HG03060 (cell line): ENCODE measurements at regions not wholly inside any gene's neighbourhood (a gene's known extent, or its start where the extent isn't known, plus 50 kb on each side); places are given as distances from the start of the nearest gene placed in this dataset.

ENCODE experiments used
- ATAC-seq: cut with Tn5 transposase; IDR thresholded peaks from one replicate; pipeline ENCODE4 v1.9.1; 2021; ENCODE audit warnings: low read depth, moderate number of reproducible peaks; ENCODE audit not compliant: unreplicated experiment

- ATAC-seq: no peak
Measured at GRCh38 chr1:94734963-94735901, 84.9 kb upstream of the SLC44A3 start.

GRCh38 chr1:94731891-94732290 is 88.3 kb upstream of the SLC44A3 start:
- no peak for ATAC-seq

GRCh38 chr1:94730450-94730849 is 89.7 kb upstream of the SLC44A3 start:
- no peak for ATAC-seq

DNA sequence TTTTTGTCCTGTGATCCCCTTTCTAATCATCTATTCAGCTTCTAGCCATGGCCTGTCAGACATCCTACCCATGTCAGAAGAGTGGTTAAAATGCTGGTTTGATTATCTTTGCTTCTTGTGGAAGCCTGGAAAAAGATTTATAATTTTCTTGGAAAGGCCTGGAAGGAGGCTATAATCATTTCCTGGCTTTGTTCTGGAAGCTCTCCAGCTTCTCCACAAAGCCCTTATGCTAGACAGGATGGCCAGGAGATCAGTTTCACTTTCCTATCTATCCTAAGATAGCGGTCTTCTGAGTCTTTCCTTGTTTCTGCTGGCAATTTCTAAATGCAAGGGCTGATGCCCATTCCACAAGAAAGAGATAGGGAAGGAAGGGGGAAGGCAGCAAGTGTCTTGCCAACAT is 90.9 kb upstream of the SLC44A3 start:
- ATAC-seq: no peak

GRCh38 chr1:94727846-94728715 is 92.1 kb upstream of the SLC44A3 start:
- no peak for ATAC-seq

GRCh38 chr1:94726981-94727685 is 93.0 kb upstream of the SLC44A3 start:
- no peak for ATAC-seq

DNA sequence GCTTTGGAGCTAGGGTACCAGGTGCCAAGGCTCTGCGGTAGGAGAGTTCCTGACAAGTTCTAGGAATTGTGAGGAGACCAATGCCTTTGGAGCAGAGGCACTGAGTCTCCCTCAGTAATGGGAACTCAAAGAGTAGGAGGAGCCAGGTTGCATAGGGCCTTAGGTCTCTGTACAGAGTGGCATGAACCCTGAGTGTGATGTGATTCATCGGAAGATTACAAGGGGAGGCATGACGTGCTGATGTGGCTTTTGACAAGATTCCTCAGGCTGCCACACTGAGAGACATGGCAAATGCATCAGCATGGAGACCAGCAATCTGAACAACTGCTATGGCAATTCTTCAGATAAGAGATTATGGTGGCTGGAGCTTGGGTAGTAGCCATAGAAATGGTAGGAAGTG is 94.6 kb upstream of the SLC44A3 start:
- ATAC-seq: no peak

- no peak for ATAC-seq
Measured at GRCh38 chr1:94723894-94724293, 96.3 kb upstream of the SLC44A3 start.

DNA sequence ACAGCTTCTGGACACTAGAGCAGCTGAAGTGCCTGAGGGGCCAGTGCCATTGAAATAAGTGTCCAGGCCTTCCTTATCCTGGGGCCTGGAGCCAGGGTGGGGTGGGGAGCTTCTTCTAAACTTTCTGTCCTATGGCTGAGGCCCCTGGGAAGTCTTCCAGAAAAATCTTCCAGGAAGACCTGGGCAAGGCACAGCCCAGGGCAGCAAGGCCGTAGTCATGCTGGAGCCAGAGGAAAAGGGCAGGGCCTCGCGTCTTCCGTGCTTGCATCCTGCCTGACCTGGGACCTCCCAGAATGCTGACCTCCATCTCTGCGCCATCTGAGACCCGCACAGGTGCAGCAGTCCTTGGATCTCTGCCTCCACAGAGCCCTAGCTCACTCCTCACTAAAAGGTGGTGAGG is 96.7 kb upstream of the SLC44A3 start:
- ATAC-seq: no peak

DNA sequence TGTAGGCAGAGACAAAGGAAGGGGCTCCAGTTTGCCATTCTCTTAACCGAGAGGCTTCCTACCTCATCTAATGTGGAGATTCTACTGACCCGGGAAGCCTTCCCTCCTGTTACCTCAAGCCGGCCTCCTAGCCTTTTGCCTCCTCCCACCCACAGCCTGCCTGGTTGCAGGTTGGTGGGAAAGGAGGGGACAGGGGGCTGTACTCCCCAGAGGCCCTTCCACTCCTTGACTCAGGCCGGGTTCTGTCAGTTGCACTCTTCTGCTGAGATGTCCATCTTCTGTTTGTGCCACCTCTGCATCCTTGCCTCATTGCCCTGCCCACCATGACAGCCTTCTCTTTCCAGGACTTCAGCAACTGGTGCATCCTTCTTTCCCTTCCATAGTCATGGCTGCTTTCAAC is 98.0 kb upstream of the SLC44A3 start:
- no peak for ATAC-seq

DNA sequence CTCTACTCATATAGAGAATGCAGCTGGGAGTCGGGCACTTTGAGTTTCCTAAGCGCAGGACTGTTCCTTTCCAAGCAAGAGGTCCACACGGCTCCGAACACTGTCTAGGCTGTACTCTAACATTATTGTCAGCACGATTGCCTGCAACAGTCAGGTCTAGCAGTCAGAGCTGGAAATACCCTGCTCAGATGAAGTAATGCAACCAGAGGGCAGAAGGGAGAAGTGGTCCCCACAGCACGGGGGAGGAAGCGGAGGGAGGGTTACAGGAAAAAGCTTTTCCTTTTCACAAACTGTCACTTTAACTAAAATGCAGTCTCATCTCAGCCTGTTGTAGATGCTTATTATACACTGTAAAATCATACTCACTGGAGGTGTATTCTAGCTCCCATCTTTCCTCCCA is 98.9 kb upstream of the SLC44A3 start:
- no peak for ATAC-seq

DNA sequence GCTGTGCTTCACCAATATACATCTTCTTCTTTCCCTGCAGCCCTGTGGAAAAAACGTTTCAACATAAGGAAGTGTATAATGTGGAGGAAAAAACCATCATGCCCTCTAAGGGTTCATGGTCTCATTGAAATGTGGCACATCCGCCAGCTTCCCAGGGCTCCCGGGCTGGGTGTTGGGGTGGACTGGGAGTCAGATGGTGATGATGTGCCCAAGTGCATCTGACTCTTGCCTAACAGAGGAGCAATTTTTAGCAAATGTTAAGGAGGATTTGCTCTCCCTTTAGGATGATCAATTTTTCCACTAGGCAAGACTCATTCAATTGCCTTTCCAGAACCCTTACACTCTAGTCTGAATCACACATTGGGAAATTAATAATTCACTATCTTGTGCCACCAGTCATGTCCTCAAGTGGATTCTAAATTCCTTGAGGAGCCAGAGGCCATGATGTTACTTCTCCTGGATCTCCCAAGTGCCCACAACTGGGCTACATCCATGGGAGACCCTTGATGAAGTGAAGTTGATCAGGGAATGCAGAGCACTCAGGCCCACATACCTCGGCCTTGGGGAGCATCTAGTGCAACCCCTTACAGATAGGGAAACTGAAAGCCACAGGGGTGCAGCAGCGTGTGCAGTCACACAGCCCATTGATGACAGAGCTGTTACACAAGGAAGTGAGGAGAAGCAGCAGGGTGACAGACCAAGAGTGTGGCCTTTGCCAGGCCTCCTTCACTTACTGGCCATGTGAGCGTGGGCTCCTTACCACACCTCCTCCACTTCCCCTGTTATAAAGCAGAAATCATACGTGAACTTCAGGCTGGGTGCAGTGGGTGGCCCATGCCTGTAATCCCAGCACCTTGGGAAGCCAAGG is 100.0 kb upstream of the SLC44A3 start:
- ATAC-seq: peak; percentile 98

DNA sequence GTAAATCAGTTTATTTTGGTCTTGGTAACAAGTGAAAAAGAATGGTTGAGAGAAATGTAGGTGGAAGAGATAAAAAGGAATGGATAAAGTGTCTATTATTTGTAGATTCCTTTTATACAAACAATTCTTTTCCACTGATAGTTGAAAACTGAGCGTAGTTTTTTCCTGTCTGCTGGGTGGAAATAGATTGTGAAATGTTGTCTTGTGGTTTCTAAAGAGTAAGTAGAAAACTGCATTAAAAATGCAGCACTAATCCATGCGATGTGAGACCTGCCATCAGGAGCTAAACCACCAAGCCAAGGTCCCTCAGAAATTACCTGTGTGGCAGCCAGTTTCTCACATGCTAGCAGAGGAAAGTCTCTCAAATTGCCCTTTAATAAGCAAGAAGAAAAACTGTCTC is 103.2 kb upstream of the SLC44A3 start:
- ATAC-seq: no peak

DNA sequence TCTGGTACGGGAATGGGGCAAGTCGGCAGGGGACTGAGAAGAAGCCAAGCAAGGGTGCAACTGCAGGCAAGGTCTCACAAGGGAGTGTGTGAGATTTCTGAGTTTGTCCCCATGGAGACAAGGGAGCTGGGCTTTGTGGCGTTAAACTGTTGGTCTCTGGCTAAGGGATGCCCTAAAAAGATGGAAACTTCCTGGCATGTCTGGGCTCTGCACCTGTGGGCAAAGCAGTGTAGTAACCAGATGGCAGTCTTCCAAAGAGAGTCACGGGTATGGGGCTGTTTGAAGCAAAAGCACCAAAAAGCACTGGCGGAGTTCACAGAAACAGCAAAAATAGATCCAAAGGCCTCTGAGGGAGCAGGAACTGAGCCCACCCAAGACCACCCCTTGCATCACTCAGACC is 104.8 kb upstream of the SLC44A3 start:
- ATAC-seq: no peak

- ATAC-seq: no peak
Measured at GRCh38 chr1:94714552-94714951, 105.6 kb upstream of the SLC44A3 start.

DNA sequence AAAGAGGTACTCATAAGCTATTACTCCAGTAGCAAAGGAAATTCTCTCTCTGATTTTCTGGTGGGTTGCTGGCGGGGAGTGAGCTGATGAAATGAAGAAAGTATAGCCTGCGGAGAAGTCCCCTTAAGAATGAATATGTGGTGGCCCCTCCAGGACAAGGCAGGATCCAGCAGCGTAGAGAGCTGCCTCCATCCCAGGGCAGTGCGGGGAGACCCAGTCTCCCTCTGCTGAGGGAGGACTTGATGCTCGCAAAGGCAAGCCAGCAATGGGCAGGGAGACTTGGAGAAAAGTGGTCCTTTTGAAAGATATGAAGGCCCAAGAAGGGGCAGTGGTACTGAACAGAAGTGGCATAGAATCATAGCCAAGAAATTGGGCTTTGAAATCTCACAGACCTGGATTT is 106.0 kb upstream of the SLC44A3 start:
- ATAC-seq: no peak

DNA sequence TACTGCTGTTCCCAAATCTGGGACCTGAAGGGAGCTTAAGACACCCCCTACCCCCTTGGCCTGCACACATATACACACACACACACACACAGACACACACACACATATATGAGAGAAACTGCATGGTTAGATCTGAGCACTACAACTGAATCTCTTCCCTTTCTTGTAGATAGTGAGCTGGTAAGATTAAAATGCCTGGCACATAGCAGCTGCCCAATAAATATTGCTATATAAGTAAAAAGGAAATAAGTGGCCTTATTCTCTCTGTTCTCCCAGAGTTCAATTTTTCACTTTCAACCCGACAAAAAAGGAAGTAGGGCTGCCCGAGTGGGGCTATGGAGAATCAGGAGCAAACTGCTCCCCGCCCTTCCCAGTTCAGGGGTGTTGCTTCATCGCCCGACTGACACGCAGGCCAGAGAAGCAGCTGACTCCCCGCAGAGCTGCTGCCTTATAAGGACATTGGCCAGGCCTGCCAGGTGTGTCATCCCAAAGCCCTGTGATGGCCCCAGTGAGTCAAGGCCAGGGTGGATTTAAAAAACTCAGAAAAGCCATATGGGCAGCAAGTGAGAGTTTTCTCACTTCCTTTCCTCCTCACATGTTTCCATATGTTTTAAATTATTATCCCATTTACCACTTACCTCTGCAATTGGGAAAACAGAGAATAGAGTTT is 106.5 kb upstream of the SLC44A3 start:
- peak; percentile 84 for ATAC-seq

- no peak for ATAC-seq
Measured at GRCh38 chr1:94709891-94710581, 110.1 kb upstream of the SLC44A3 start.

DNA sequence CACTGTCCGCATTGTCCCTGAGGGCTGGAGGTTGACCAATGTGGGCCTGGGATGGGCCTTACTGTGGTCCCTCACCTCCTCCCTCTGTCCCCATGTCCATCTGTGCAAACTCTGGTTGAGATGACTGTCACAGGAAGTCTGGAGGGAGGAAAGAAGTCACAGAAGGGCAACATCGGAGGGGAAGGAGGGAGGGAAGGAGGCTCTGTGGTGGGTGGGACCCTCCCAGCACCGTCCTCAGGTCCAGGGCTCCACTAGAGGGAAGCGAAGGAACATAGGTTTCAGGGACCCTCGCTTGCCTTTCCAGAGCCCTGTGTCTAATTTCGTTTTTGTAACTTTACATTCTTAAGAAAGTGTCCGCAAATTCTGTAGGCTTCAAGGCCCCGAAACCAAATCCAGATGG is 111.3 kb upstream of the SLC44A3 start:
- no peak for ATAC-seq
